ENCODE measurements at regions not wholly inside any gene's neighbourhood (a gene's known extent, or its start where the extent isn't known, plus 50 kb on each side); places are given as distances from the start of the nearest gene placed in this dataset.
"Not testable (repeated sequence)": the region's sequence is repeated elsewhere in the genome, so short reads cannot be mapped to it uniquely, and the experiment has no call there.

DNA sequence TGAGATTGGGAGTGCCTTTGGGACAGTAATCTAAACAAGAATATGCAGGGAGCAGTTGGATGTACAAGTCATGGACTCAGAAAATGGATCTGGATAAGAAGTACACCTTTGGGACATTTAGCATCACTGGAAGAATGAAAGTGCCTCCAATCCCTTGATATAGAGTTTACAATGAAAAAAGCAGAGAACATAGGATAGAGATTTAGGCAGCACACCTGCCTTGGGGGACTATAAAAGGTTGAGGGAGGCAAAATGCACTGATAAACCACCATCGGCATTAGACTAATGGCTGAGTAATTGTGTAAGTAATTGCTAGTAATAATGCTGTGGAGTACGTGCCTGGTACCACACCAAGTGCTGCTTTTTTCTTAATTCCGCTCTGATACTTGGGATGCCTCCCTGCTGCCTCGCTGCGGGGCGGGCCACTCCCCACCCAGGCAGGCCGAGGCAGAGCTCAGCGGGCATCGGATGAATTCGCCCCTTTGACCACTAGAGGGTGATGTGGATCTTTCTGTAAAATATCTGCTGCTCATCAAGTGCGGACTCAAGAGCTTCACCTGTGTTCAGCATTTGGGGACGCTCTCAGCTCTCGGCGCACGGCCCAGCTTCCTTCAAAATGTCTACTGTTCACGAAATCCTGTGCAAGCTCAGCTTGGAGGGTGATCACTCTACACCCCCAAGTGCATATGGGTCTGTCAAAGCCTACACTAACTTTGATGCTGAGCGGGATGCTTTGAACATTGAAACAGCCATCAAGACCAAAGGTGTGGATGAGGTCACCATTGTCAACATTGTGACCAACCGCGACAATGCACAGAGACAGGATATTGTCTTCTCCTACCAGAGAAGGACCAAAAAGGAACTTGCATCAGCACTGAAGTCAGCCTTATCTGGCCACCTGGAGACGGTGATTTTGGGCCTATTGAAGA, 99.9 kb downstream of the ANKRD18B start:
- DNase-seq = peak; percentile 18 to 78

DNA sequence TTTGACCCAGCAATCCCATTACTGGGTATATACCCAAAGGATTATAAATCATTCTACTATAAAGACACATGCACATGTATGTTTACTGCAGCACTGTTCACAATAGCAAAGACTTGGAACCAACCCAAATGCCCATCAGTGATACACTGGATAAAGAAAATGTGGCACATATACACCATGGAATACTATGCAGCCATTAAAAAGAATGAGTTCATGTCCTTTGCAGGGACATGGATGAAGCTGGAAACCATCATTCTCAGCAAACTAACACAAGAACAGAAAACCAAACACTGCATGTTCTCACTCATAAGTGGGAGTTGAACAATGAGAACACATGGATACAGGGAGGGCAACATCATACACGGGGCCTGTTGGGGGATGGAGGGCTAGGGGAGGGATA, 104.3 kb downstream of the ANKRD18B start:
- not testable (repeated sequence) for DNase-seq

- DNase-seq = no peak
Measured at GRCh38 chr9:33628865-33629410, 104.9 kb downstream of the ANKRD18B start.

DNA sequence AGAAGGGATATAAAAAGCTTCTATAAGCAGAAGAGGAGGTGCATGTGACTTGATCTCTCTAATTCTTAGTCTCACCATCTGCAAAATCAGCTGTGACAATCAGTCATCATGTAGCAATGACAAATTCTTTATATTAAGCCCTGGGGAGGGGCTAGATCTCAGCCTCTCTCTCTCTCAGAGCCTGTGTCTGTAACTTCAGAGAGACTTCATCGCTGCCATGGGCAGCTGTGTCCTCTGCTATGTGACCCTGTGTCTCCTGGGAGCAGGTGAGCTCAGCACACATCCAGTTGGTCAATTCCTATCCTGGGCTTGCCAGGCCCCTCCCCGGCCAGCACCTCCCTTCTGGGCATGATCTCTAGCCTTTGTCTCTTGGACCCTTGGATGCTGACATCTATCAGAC, 109.6 kb downstream of the ANKRD18B start:
- DNase-seq = no peak

DNA sequence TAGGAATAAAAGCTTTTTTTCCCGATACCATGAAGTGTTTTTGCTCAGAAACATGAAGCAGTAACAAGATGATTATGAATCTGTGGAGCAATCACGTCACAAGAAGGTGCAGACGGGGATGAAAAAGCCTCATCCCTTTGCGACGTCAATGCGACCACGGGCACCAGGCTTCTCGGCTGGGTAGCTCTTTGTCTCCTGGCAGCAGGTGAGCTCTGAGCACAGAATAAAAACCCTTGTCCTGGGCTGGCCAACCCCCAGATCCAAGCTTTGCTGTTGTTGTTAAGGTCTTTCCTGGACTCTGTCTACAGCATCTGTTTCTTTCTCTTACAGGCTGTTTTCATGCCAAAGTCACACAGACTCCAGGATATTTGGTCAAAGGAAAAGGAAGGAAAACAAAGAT, 113.8 kb downstream of the ANKRD18B start:
- DNase-seq = no peak

GRCh38 chr9:33638391-33638915, 114.4 kb downstream of the ANKRD18B start:
- no peak for DNase-seq

GRCh38 chr9:33645706-33646105, 121.7 kb downstream of the ANKRD18B start:
- no peak for DNase-seq

DNA sequence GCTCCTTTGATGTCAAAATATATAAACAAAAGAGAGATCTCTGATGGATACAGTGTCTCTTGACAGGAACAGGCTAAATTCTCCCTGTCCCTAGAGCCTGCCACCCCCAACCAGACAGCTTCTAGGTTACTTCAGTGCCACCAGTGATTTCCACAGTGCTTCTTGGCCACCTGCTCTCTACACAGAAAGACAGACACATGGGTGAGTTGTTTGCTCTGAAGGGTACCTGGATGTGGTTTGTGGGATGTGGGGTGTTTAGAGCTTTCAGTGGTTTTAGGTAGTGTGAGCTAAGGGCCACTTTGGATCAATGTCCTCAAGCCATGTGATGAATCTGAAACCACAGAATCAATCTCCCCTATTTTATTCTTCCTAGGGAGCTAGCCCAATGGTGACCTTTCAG, 125.4 kb downstream of the ANKRD18B start:
- DNase-seq = no peak

DNA sequence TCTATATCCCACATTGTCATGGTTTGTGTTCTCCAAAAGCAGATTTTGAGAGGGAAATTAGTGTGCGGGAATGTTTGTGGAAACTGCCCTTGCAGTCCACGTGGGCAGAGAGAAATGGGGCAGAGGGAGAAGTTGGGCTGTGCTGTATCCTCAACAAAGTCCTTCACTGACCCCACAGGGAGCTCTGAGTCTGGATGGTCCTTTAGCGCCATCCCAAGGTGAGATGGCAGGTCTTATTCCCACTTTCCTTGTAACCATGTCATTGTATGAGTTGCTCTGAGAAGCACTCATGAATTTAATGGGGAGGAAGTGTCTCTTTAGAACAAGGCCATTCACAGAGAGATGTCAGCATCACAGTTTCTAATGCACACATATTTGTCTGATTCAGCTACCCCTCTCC, 127.1 kb downstream of the ANKRD18B start:
- no peak for DNase-seq

DNA sequence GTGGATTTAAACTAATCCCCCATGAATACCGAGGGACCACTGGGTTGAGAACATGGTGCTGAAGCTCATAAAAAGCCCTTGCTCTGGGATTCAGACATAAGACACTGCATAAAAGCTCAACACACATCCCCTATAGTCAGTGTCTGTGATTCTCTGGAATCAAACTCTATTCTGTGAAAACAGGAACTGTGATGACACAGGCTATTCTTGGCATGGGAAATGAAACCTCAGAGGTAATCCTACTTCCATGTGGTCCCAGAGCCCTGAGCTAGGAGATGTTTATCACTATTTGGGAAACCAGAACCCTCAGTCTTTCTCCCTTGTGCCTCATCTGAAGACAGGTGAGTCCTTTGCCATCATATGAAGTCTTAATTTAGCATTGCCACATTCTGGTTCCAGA, 135.4 kb upstream of the PRSS3 start:
- no peak for DNase-seq

- DNase-seq = no peak
Measured at GRCh38 chr9:33660772-33661171, 134.6 kb upstream of the PRSS3 start.

- no peak for DNase-seq
Measured at GRCh38 chr9:33661176-33661575, 134.2 kb upstream of the PRSS3 start.

- no peak for DNase-seq
Measured at GRCh38 chr9:33662871-33663270, 132.5 kb upstream of the PRSS3 start.

GRCh38 chr9:33676194-33676745, 119.1 kb upstream of the PRSS3 start:
- DNase-seq = not testable (repeated sequence)

DNA sequence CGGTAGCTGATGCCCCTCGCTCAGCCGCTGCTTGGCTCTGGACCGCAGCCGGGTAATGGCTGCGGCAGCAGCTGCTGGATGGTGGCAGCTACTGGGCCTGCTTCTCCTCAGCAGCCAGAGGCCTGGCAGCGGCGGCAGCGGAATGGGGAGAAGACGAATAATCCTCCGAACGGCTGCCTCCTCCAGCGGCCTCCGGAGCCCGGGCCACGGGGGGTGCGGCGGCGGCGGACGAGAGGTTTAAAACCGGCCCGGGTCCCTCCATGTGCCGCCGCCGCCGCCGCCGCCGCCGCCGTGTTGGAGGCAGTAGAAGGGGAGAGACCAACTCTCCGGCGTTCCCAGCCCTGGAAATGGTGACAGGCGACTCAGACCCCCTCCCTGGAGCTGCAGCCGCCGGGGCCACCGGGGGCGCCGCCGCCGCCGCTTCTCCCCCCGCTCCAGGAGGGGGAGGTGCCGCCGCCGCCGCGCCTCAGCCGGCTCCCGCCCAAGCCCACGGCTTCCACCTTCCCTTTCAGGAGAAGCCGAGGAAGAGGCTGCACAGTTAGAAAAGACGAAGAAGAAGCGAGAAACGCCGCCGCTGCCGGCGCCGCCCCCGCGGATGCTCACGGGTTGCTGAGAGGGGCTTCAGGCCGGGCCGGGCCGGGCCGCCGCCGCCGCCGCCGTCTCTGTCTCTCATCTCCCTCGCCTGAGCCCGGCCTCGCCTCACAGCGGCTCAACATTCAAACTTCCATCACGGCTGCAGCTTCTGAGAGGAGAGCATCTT, 118.4 kb upstream of the PRSS3 start:
- DNase-seq = peak in 1 of 2 experiments; percentile 13

DNA sequence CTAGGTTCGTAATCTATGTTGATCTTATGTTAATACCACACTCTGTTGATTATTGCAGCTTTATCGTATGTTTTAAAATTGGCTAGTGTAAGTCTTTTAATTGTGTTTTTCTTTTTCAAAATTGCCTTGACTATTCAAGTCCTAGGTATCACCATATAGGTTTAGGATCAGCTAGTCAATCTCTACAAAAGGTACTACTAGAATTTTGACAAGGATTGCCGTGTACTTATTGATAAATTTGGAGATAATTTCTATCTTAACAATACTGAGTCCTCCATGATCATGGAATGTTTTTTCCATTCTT, 117.9 kb upstream of the PRSS3 start:
- DNase-seq = no peak

GRCh38 chr9:33677961-33678360, 117.4 kb upstream of the PRSS3 start:
- no peak for DNase-seq

DNA sequence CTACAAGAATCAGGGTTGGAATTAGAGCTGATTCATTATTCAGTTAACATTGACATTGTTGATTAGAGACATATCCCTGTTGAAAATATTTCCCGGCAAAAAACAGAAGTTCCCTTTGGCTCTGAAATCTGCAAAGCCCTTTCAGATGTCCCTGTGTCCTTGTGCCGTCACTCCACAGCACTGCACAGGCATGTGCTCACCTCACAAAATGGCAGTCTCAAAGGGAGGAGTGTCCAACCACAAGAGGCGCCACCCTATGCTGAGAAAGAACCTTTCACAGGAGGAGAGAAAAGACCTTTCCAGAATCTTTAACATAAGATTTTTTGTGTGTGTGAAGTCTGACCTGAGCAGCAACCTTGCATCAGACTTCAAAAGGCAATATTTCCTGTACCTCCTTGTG, 112.8 kb upstream of the PRSS3 start:
- no peak for DNase-seq

GRCh38 chr9:33684831-33685230, 110.5 kb upstream of the PRSS3 start:
- DNase-seq = no peak

DNA sequence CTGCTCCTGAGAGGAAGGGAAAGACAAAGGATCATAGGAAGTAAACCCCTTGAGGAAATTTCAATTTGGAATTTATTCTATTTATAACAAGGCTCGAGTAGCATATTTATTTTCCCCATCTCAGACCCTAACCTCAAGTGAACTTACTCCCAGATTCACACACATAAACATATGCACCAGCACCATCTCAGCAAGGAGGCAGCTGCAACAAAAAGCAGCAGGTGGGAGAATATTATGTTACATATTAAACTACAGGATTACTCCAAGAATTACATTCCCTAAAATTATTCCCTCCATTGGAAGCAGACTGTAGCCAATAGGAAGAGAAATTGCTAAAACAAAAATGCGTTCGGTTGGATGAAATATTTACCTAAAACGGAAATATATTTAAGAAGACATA, 108.4 kb upstream of the PRSS3 start:
- no peak for DNase-seq

- peak in 1 of 2 experiments; percentile 13 for DNase-seq
Measured at GRCh38 chr9:33687779-33688178, 107.6 kb upstream of the PRSS3 start.

DNA sequence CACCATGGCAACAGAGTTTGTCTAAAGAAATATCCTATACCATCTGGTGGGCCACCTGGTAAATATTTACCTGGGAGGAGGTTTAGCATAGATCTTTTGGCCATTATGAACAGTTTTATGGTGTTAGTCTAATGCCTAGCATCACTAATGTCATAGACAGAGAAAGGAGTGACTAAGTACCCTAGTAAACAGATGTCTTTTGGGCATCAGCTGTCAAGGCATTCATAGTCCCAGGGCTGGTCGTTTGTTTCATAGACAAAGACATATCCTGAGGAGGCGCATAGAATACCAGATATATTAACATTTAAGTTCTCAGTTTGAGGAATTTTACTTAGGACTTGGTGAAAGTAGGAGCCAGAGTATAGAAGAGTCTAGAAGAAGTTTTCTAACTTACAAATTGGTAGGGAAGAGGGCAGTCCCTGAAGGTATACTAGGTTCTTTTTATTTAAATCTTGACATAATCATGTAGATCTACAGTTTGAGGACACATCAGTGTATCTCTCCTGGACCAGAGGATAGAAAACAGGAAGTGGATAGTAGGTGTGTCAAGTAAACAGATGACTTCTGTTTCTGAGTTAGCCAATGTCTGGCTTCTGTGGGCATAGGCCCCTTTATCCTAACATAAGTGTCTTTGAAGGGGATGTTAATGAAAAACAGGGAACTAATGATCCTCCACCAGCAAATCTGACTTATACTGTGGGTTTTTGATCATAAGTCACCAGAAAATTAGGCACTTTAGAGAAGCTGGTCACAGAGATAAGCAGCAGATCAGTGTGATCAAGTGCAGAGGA, 105.0 kb upstream of the PRSS3 start:
- DNase-seq = no peak

DNA sequence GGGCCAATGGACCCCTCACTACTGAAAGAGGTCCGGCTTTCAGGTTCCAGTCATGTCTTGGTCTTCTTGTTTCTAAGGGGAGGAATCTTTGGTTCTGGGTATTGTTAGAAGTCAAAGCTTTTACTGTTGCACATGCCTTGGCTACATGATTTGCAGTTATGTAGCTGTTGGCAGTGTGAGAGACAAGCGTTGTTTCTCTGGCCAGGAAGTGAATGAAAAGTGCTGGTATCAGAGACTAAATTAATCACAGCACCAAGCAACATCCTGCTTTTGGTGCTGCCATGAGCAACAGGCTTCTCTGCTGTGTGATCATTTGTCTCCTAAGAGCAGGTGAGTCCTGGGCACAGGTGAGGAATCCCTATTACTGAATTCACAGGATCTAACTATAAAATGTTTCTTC, 100.1 kb upstream of the PRSS3 start:
- DNase-seq = no peak

Data from NCI-H446 (cell line).